NCI-H526 (cell line): ENCODE measurements at regions not wholly inside any gene's neighbourhood (a gene's known extent, or its start where the extent isn't known, plus 50 kb on each side); places are given as distances from the start of the nearest gene placed in this dataset.

Experiments used
- DNase-seq, 2 experiments: peaks; one replicate each; lab custom pipeline; 2025; lab: John Stamatoyannopoulos, UW

DNA sequence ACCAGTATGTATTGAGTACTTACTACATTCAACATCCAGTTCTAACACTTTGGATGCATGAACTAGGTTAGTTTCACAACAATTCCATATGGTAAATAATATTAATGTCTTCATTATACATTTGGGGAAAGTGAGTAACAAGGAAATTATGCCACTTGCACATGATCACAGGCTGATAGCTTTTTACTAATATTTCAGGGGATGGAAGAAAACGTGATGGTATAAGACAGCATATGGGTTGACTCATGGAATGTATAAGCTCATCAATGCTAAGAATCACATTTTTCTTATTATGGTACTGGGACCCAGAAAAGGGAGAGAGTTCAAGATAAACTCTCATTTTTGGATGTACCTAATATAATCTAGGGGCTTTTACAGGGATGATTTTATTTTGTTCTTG, 188.7 kb downstream of the MIAT start:
- no peak for DNase-seq

DNA sequence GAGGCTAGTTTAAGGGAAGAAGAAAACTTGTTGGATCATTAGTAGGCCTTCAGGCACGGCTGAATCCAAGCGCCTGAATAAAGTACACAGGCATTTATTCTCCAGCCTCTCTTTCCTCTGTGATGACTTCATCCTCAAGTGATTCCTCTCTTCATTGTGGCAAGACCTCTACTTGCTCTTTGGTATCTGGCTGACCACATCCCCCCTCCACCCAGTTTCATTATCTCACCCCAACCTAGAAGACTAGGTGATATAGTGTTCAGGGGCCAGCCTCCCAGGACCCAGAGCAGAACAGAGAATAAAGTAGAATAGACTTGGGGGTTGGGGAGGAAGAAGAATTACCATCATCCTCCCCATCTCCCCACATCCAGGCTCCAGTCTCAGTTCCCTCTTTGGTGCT, 189.3 kb downstream of the MIAT start:
- no peak for DNase-seq

DNA sequence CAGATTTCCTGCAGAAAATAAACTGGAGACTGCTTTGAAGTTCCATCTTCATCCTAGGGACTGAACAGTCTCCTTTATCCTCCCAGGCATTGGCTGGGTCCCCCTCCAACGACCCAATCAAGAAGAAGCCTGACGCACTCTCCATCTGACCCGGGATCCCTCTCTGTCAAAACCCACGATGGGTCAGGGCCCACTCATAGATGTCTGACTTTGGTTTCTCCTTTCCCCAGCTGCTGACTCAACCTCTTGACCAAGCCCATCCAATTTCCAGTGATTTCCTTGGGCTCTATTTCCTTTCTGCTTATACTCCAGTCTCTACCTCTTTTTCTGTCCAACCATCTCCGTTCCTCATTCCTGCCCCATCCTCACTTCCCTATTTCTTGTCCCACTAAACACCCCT, 189.7 kb downstream of the MIAT start:
- no peak for DNase-seq

DNA sequence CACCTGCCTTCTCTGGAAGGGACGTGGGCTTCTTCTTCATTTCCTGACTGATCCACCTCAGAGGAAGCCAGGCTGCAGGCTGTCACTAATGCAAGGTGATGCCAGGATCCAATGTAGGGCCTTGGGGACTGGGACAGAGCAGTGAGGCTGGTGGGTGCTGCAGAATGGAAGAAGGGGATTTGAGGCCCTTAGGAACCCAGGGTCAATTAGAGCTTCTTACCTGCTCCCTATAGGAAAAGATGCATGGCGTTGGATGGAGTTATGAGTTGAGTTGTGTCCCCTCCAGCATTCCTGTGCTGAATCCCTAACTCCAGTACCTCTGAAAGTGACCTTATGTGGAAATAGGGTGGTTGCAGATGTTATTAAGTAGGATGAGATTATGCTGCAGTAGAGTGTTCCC, 190.4 kb downstream of the MIAT start:
- no peak for DNase-seq

DNA sequence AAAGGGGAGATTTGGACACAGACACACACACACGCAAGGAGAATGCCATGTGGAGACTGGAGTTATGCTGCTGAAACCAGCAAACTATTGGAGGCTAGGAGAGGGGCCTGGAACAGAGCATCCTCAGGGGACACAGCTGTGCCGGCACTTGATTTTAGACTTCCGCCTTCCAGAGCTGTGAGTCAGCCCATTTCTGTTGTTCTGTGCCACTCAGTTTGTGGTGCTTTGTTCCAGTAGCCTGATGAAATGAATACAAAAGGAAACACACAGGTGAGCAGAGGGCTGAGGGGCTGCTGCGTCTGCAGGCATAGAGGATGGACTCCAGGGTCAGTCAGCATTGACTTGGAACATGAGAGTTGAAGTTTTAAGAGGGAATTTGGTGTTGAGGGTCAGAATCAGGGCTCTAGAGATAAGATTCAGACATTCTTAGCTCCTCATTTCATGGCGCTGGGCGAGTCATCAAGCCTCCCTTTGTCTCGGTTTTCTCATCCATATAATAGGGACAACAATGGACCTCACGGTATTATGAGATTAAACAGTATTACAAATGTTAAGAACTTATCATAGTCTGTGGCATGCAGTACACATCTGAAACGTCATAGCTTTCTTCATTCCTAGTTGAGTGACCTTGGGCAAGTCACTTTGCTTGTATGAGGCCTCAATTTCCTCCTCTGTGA, 191.0 kb downstream of the MIAT start:
- DNase-seq, result no peak

DNA sequence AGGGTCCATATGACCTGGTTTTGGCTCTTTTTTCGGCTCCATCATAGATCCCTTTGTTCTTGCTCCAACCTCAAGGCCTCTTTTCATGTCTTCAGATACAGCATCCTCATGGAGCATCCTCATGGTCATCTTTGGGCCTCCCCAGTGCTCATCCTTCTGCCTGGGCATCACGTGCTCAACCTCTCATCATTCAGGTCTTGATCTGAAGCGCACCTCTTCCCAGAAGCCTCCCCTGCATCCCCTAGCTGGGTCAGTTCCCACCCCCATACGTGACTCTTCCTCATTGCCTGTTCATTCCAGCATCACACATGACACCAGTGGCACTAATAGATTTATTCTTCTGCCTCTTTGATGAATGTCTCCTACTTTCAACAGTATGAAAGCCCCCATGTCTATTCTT, 192.2 kb downstream of the MIAT start:
- no peak for DNase-seq

DNA sequence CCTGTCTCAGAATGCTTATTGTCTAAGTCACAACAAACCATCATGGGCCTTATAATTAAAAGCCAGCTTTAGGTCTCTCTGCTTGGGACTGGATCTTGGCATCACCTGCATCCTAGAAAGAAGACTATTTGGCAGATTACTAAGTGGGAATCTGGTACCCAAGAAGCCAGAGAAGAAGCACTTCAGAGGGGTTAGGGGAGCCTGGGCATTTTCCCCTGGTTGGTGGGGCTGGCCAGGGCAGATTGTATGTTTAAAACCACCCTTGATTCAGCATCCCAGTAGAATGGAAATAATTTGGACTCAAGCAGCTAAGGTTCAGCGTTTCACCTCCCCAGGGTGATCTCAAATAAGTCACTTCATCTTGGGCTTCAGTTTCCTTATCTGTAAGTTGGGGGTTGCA, 193.7 kb downstream of the MIAT start:
- no peak for DNase-seq

DNA sequence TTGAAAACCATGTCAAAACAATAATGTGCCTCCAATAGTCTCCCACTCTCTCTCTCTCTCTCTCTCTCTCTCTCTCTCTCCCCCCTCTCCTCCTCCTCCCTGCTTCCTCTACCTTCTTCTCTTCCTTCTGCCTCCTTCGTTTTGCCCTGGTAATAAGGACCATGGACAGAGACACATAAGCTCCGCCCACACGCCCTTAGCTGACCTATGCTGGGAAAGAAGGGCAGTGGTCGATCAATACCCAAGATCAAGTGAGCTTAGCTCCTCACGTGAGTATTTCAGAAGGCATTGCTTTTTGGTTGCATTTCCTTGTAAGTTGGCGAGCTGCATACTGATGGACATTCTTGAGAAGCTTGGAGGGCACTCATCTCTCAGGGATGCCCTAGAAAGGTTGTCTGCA, 194.8 kb downstream of the MIAT start:
- no peak for DNase-seq

DNA sequence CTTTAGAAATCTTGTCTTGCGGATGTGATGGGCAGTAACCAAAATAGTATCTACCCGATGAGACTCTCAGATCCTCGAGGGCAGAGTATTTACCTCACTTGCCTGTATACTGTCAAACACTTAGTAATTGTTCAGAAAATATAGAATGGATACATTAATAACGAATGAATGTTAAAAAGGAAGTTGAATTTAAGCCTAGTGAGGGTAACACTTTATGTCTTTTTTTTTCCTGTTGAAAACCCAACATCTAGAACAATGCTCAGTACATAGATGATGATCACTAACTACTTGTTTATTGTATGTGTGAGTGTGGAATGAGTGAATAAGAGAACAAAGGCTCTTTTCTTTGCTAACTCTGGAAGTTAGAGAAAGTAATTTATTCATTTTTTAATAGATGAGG, 195.7 kb downstream of the MIAT start:
- DNase-seq, result no peak

DNA sequence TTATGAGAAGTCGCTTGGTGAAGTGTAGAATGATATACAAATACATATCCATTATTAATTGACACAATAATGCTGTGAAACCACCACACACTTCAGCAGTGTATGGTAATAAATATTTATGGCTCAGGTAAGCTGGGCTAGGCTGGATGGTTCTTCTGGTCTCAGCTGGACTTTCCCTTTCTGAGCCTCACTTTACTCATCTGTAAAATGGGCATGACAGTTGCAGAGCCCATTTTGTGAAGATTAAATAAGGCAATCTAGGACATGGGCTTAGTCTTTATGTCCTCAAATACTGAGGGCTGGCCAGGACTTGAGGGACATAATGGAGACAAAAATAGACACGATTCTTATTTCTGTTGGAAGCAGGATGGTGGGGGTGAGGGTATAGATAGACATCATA, 196.1 kb downstream of the MIAT start:
- DNase-seq, result no peak

DNA sequence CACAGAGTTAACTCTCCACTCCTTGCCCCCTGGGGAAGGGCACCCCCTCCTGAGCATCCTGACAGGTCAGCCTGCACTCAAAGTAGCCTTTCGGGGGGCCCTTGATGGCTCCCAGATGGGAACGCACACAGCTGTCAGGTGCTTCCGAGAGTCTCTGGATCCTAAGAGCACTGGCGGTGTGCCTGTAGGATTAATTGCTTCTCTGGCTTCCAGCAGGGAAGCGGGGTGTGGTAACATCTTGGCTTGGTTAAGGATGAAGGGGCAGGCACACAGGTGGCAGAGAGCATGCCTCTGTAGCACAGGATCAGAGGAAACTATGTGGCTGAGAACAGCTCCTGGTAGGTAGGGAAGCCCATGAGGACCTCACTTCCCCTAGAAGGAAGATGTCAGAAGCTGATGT, 199.8 kb downstream of the MIAT start:
- no peak for DNase-seq

DNA sequence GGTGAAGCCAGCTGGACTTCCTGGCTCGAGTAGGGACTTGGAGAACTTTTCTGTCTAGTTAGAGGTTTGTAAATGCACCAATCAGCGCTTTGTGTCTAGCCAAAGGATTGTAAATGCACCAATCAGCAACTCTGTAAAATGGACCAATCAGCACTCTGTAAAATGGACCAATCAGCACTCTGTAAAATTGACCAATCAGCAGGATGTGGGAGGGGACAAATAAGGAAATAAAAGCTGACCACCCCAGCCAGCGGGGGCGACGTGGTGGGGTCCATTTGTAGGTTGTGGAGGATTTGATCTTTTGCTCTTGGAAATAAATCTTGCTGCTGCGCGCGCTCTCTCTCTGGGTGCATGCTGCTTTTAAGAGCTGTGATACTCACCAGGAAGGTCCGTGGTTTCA, 202.9 kb downstream of the MIAT start:
- no peak for DNase-seq

DNA sequence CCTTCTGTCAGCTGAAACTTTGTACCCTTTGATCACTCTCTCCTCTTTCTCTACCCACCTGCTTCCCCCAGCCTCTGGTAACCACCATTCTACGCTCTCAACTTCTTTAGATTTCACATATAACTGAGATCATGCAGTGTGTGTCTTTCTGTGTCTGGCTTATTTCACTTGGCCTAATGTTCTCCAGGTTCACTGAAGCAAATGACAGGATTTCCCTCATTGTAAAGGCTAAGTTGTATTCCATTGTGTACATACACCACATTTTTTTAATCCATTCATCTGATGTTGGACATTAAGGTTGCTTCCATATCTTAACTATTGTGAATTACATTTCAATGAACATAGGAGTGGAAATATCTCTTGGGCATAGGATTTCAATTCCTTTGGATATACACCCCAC, 207.6 kb downstream of the MIAT start:
- no peak for DNase-seq

DNA sequence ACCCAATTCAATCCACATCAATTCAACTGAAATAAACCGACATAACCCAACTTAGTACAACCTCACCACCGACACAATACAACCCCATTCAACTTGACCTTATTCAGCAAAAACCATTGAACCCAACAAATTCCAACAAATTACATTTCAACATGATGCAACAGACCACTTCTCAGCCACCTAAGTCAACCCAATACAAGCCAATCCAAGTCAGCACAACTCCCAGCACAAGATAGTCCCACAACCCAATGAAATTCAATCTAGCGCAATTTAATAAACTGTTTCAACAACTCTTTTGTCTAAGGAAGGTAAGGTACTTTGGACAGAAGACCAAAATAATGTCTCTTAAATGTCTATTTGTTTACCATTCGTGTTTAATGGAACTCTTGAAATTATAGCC, 226.0 kb downstream of the MIAT start:
- DNase-seq, result no peak

DNA sequence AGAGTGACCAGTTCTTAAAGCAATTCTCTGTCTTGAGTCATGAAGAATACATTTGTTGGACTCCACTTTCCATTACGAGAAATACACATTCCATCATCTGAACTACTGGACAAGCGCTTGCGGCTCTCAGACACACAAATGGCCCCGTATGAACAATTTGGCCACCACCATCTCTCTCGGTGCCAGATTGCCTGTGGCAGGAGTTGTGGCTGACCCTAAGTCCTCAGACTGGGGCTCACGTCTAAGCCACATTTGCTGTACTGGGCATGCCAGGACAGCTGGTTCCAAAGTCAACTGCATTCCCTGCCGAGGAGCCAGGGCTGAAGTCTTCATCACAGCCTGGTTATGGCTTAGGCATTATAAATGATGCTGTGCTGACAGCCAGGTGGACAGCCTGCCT, 227.5 kb downstream of the MIAT start:
- no peak for DNase-seq

DNA sequence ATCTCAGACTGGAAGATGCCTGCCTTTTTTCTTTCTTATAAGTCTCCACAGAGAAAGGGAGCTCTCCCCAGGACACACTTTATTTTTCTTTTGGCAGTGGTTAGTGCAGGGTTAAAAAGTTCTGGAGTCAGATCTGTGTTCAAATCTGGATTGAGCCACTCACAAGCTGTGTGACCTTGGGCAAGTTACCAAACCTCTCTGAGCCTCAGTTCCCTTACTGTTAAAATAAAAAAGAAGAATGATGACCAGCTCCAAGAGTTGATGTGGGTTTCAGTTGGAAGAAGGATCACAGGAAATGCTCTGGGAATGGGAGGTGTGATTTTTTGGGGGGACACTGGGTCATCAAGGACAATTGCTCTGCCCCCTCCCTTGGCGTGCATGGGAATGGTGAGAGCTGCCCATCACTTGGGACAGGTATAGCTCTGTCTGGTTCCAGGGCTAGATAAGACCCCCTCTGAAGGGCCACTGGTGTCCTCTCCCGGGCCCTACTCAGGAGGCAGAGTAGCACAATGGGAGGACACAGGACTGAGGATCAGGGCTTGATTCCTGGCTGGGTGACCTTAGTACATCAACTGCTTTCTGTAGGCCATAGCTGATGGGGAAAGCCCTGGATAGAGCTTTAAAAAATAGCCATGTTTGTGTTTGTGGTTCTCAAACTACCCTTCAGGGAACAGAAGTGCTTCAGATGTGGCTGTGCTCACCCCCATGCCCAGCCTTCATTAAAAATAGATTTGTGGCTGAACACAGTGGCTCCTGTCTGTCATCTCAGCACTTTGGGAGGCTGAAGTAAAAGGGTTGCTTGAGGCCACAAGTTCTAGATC, 228.3 kb downstream of the MIAT start:
- no peak for DNase-seq

DNA sequence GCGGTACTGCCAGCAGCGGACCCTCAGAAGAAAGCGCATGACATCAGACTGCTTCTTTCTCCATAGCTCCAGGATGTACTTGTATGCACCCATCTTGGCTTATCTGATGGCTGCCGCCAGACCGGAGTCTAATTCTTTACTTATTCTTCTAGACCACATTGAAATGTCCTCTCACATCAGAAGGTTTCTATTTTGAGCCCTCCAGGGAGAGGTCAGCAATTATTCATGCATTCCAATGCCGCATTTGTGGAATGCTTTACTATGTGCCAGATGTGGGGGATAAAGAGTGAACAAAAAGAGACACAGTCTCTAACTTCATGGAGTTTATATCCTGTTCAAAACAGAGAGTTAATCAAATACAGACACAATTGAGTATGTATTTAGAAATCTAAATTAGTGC, 230.1 kb downstream of the MIAT start:
- no peak for DNase-seq

DNA sequence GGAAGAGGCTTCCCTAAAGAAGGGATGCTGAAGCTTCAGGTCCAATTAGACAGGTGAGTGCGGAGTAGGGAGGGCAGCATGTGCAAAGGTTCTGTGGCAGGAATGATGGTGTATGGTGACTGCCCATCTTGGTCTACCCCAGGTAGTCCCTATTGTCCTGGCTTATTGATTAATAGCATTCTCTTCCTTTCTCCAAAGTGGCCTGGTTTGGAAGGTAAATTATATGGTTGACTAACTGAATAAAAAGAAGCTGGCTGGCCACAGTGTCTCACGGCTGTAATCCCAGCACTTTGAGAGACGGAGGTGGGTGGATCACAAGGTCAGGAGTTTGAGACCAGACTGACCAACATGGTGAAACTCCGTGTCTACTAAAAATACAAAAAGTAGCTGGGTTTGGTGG, 230.5 kb downstream of the MIAT start:
- DNase-seq, result no peak

DNA sequence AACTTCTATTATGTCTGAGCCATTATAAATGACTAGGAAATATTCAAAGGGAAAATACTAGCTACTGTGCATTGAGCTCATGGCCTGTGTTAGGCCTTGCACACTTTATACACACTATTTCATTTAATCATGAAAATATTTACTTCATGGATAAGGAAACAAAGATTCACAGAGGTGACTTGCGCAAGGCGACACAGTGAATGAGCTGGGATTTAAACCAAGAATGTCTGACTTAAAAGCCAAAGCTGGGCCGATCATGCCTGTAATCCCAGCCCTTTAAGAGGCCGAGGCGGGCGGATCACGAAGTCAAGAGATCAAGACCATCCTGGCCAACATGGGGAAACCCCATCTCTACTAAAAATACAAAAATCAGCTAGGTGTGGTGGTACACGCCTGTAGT, 231.5 kb downstream of the MIAT start:
- DNase-seq, result no peak

DNA sequence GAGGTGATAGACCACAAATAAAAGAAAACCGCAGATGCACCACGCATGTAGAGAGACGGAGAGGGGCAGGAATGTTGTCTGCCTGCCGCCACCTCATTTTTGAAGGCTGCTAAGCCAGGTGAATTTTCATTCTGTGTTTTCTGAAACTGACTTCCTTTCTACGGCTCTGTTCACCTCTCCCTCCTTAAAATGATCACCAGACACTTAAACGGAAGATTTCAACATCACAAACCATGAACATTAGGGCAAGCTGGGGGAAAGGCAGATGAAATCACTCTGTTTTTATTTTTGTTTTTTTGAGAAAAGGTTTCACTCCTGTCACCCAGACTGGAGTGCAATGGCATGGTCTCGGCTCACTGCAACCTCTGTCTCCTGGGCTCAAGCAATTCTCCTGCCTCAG, 232.4 kb downstream of the MIAT start:
- no peak for DNase-seq

DNA sequence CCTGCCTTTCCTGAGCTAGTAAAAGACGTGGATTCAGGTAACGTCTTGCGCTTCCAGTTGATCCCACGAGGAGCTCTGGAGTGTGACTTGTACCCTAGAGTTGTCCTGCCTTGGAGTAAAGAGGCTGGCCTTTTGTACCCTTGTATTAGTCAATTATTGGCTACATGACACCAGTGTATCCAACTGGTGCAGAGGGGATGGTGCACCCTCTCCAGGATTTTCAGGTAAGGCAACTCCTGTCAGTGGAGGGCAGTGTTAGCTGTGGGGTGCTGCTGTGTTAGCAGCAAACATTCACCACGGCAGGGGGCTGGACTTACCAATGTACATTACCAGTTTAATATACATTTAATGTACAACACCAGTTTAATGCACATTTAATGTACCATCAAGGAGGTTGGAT, 233.5 kb downstream of the MIAT start:
- DNase-seq, result peak; percentile 30 to 67

DNA sequence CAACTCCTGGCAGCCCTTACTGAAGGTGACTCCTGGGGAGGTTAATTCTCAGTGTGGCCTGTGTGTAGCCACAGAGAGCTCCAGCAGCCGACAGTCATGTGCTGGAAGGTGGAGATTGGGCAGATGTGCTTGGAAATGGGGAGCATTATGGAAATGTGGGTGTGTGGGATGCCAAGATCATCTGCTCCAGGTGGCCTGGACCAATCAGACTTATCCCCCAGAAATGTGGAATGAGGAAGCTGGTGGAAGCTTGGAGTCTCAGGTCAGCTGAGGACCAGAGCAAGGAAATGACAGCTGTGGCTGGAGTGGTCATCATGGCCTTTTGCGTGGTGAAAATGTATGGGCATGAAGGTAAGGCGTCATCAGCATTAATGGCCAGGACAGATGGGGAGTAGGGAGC, 234.0 kb downstream of the MIAT start:
- no peak for DNase-seq

DNA sequence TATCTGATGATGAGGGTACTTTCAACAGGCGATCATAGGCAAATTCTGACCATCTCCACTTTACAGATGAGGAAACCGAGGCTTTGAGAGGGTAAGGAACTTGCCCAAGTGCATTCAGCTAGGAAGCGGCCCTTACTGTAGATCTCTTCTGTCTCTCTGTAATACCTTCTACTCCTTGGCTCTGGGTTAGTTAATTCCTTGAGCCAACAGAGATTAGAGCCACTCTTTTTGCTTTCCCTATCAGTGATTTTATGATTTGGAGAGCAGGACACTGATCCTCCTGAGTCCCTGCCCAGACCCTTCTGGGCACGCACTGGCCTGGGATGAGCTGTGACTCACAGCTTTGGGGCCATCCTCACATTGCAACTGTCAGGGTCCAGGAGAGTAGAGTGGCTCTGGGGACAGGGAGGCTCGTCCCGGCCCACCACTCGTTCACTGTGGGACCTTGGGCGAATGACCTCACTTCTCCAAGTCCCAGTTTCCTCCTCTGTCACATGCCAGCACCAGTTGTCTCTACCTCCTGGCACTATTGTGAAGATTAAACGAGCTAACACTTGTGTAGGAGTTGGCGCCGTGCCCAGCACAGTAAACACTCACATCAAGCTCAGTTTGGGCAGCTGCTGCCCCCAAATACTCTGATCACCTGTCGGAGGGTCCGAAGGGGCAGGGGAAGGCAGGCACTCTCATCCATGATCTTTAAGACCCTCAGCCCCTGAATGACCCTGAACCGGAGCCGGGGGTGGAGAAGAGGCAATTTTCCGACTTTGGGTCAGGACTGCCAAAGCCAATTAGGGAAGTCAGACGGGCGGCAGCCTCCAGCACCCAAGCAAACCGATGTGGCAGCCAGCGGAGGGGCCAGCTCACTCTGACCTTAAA, 235.0 kb downstream of the MIAT start:
- no peak for DNase-seq
